Tibial artery (tissue), 4 donors: ENCODE measurements at regions not wholly inside any gene's neighbourhood (a gene's known extent, or its start where the extent isn't known, plus 50 kb on each side); places are given as distances from the start of the nearest gene placed in this dataset.

Experiments used
- DNase-seq, 2 donors: peaks; one replicate each; pipeline ENCODE4 v3.0.0-alpha.2; 2019
- H3K27ac ChIP-seq, 2 donors: fragments of 200-600 bp; sonication (generic) in 1 of 2; 1 replicate in 1 of 2; 2 replicates in 1 of 2; pipeline ENCODE4 v1.5.1; 2018 to 2019; ENCODE audit warnings: mild to moderate bottlenecking in 1 of 2
- H3K27me3 ChIP-seq, 2 donors: fragments of 200-600 bp; sonication (generic) in 1 of 2; one replicate each; pipeline versions ENCODE4 v1.5.1 to v1.6.0; 2016 to 2019
- H3K36me3 ChIP-seq, 3 donors: fragments of 200-600 bp; sonication (generic) in 2 of 3; one replicate each; pipeline ENCODE4 v1.5.1; 2016 to 2019; ENCODE audit warnings: mild to moderate bottlenecking in 2 of 3
- H3K4me1 ChIP-seq, 4 donors: fragments of 200-600 bp; sonication (generic) in 2 of 4; 1 replicate in 3 of 4; 2 replicates in 1 of 4; pipeline ENCODE4 v1.5.1; 2016 to 2019
- H3K4me3 ChIP-seq, 2 donors: fragments of 200-600 bp; sonication (generic) in 1 of 2; 1 replicate in 1 of 2; 2 replicates in 1 of 2; pipeline ENCODE4 v1.5.1; 2018 to 2019; ENCODE audit warnings: mild to moderate bottlenecking in 2 of 2
- H3K9me3 ChIP-seq, 3 donors: fragments of 200-600 bp; sonication (generic) in 1 of 3; one replicate each; pipeline ENCODE4 v1.5.1; 2016 to 2019
- intact Hi-C: fragments of 100-400 bp; cut with DNase I; formaldehyde crosslinking; loops from one replicate; pipeline ENCODE4 v1.15.0; 2023; ENCODE audit warnings: low total_unique reads
- TF ChIP-seq, protein P1 (sequence below), 2 experiments: fragments of 200-600 bp in 1 of 2; fragments of 450-650 bp in 1 of 2; IDR thresholded peaks; one replicate each; pipeline ENCODE4 v1.5.1; 2017 to 2019; ENCODE audit warnings: antibody characterized with exemption in 2 of 2, mild to moderate bottlenecking in 1 of 2, moderate library complexity in 1 of 2

DNA sequence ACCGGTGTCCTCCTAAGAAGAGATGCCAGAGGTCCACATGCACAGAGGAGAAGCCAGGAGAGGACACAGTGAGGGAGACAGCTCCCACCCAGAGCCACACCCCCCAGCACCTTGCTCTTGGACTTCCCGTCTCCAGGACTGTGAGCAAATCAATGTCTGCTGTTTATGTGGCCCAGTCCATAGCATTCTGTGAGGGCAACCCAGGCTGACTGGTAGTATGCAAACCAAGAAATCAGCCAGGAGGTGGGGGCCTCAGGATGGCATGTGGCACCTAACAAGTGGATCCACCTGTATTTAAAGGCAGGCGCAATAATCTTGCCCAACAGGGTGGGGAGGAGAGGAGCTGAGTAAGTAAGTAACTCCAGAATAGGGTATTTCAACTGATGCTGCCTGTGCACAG lies 136.4 kb downstream of the BRD1 start:
- TF ChIP-seq, protein P1, sequence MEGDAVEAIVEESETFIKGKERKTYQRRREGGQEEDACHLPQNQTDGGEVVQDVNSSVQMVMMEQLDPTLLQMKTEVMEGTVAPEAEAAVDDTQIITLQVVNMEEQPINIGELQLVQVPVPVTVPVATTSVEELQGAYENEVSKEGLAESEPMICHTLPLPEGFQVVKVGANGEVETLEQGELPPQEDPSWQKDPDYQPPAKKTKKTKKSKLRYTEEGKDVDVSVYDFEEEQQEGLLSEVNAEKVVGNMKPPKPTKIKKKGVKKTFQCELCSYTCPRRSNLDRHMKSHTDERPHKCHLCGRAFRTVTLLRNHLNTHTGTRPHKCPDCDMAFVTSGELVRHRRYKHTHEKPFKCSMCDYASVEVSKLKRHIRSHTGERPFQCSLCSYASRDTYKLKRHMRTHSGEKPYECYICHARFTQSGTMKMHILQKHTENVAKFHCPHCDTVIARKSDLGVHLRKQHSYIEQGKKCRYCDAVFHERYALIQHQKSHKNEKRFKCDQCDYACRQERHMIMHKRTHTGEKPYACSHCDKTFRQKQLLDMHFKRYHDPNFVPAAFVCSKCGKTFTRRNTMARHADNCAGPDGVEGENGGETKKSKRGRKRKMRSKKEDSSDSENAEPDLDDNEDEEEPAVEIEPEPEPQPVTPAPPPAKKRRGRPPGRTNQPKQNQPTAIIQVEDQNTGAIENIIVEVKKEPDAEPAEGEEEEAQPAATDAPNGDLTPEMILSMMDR (IDR thresholded peaks at IDR 0.05) = no peak
- Histone ChIP-seq H3K4me3 (no peak overlapping the region), H3K36me3 (no peaks in the 10 kb centered on the region), H3K4me1 (no peaks in the 10 kb centered on the region), H3K27ac (no peak overlapping the region), H3K27me3 (peaks cover 0 to 41% of the 10 kb centered on the region in 2 donors), H3K9me3 (peaks cover 0 to 7% (median 0%) of the 10 kb centered on the region in 3 donors)
- intact Hi-C loops = no loop called here
- no peak for DNase-seq

DNA sequence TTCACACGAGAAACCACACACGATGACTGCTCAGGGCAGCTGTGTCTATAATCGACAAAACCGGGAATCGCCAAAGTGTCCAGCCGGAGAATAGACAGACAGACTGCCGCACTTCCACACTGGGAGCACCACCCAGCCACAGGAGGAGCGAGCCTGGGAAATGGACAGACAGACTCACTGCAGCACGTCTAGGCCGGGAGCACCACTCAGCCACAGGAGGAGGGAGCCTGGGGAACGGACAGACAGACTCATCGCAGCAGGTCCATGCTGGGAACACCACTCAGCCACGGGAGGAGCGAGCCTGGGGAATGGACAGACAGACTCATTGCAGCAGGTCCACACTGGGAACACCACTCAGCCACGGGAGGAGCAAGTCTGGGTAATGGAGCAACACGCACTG lies 137.2 kb downstream of the BRD1 start:
- H3K4me1 ChIP-seq = no peaks in the 10 kb centered on the region
- TF ChIP-seq, protein P1 (IDR thresholded peaks at IDR 0.05) = no peak
- no peaks in the 10 kb centered on the region for H3K36me3 ChIP-seq
- peaks cover 0 to 7% (median 0%) of the 10 kb centered on the region in 3 donors for H3K9me3 ChIP-seq
- intact Hi-C loops = no loop called here
- no peak for DNase-seq
- H3K4me3 ChIP-seq = no peak overlapping the region
- no peak overlapping the region for H3K27ac ChIP-seq
- H3K27me3 ChIP-seq = peaks cover 0 to 41% of the 10 kb centered on the region in 2 donors

DNA sequence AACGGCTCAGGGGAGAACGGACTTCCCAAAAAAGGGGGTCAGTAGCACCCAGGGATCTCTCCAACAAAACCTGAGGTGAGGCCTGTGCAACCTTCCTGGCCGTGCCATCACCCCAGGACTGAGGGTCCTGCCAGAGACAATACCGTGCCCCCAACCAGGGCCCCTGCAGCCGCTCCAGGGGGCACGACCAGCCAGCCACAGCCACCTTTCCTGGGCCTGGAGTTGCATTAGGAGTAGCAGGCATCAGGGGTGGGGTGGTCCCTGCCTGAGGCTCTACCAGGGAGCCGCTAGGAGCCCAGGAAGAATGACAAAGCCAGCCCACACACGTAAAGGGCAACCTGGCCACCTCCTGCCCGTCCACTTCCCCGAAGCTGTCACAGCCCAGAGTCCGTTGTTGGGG lies 137.8 kb downstream of the BRD1 start:
- Histone ChIP-seq H3K27me3 (peaks cover 0 to 41% of the 10 kb centered on the region in 2 donors), H3K4me3 (no peak overlapping the region), H3K36me3 (no peaks in the 10 kb centered on the region), H3K27ac (no peak overlapping the region), H3K9me3 (peaks cover 0 to 7% (median 0%) of the 10 kb centered on the region in 3 donors), H3K4me1 (no peaks in the 10 kb centered on the region)
- DNase-seq = no peak
- intact Hi-C loops = no loop called here
- TF ChIP-seq, protein P1 (IDR thresholded peaks at IDR 0.05) = no peak

DNA sequence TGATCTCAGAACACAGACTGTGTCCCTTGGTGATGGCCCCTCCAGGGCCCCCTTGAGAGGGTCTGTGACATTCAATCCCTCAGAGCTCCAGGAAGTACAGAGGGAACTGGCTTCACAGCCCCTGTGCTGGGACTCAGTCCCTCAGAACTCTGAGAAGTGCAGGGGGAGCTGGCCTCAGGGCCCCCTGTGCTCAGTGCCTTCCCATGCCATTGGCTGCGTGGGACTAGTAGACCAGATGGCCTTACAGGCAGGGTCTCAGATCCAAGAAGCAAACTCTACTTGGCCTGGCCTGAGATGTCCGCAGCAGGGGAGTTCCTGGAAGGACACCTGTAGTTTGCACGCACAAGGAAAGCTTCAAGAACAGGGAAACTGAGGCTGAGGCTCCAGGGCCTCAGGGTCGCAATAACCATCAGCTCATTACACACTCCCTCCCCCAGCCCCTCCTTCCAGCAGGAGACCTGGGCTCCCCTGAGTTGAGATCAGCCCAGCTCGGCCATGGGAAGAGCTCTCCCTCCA lies 138.4 kb downstream of the BRD1 start:
- no peak for DNase-seq
- Histone ChIP-seq H3K4me1 (no peaks in the 10 kb centered on the region), H3K9me3 (peaks cover 0 to 7% (median 0%) of the 10 kb centered on the region in 3 donors), H3K36me3 (no peaks in the 10 kb centered on the region), H3K27me3 (peaks cover 0 to 41% of the 10 kb centered on the region in 2 donors), H3K27ac (no peak overlapping the region), H3K4me3 (no peak overlapping the region)
- intact Hi-C loops = no loop called here
- TF ChIP-seq, protein P1 (IDR thresholded peaks at IDR 0.05) = no peak

DNA sequence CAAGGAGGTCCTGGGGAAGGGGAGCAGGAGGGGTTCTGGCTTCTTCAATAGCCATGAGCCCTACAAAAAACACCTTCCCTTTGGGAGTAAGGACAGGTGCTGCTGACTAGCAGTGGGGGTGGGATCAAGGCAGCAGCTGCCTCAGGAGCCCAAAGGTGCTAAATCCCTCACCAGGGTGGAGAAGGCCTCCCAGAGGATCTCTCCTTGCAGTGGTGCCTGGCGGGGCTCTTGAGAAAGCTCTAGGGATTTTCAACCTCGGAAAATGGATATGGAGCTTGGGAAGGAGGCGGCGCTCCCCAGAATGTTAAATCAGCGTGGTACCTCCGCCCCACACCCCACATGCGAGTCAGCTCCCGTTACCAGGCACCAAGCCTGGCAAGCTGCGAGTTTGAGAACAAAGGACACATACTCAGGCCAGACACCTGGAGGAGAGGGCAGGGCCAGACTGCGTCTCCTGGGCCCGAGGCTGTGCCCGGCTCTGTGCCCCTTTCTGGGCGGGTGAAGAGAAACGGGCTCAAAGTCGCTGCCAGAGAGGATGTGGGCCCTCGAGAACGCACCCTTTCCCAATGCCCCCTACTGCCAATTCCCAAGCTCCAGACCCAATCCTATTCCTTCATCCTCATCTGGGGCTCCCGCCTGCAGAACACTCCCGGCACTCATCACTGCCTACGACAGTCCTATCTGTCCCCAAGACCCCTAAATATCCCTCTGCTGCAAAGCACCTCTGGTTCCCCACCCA lies 139.0 kb downstream of the BRD1 start:
- Histone ChIP-seq H3K4me3 (no peak overlapping the region), H3K27me3 (peaks cover 0 to 41% of the 10 kb centered on the region in 2 donors), H3K9me3 (peaks cover 0 to 7% (median 0%) of the 10 kb centered on the region in 3 donors), H3K36me3 (no peaks in the 10 kb centered on the region), H3K4me1 (no peaks in the 10 kb centered on the region), H3K27ac (no peak overlapping the region)
- intact Hi-C loops = no loop called here
- DNase-seq = no peak
- TF ChIP-seq, protein P1 (IDR thresholded peaks at IDR 0.05) = no peak
